ENCODE measurements at regions not wholly inside any gene's neighbourhood (a gene's known extent, or its start where the extent isn't known, plus 50 kb on each side); places are given as distances from the start of the nearest gene placed in this dataset.
"Not testable (repeated sequence)": the region's sequence is repeated elsewhere in the genome, so short reads cannot be mapped to it uniquely, and the experiment has no call there.

DNA sequence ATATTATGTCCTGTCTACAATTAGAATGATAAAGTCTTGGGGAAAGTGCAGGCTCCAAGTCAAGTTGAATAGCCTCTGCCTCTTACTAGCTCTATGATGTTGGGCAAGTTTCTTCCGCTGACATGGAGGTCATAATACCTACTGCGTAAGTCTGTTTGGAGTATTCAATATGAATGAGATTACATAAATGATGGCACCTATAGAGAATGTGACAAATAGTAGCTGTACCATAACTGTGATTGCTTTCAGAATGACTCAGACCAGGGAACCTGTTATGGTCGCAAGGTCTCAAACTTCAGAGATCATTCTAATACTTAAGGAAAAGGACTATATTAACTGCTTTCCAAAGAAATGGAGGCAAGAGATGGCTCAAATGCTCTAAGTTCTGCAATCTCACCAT is 94.0 kb upstream of the ABCA1 start:
- DNase-seq (ENCODE audit: low read depth) = no peak
- no peak overlapping the region for H3K4me3 ChIP-seq (ENCODE audit: low read depth, low read length)
- TF ChIP-seq, protein P1, sequence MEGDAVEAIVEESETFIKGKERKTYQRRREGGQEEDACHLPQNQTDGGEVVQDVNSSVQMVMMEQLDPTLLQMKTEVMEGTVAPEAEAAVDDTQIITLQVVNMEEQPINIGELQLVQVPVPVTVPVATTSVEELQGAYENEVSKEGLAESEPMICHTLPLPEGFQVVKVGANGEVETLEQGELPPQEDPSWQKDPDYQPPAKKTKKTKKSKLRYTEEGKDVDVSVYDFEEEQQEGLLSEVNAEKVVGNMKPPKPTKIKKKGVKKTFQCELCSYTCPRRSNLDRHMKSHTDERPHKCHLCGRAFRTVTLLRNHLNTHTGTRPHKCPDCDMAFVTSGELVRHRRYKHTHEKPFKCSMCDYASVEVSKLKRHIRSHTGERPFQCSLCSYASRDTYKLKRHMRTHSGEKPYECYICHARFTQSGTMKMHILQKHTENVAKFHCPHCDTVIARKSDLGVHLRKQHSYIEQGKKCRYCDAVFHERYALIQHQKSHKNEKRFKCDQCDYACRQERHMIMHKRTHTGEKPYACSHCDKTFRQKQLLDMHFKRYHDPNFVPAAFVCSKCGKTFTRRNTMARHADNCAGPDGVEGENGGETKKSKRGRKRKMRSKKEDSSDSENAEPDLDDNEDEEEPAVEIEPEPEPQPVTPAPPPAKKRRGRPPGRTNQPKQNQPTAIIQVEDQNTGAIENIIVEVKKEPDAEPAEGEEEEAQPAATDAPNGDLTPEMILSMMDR (IDR thresholded peaks at IDR 0.05; ENCODE audit: insufficient read depth, low read depth, low read length, missing control alignments) = no peak

DNA sequence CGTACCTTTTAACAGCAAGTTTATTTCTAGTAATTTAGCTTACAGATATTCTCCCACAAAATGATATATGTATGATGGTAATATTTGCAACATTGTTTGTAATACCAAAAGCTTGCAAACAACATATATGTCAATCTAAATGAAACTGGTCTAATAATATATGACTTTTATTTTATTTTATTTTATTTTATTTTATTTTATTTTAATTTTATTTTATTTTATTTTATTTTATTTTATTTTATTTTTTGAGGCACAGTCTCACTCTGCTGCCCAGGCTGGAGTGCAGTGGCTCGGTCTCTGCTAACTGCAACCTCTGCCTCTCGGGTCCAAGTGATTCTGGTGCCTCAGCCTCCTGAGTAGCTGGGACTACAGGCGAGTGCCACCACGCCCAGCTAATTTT is 94.6 kb upstream of the ABCA1 start:
- not testable (repeated sequence) for H3K4me3 ChIP-seq (ENCODE audit: low read depth, low read length); DNase-seq (ENCODE audit: low read depth)

- no peak for DNase-seq (ENCODE audit: low read depth)
- TF ChIP-seq, protein P1 (IDR thresholded peaks at IDR 0.05; ENCODE audit: insufficient read depth, low read depth, low read length, missing control alignments) = no peak
These were observed 95.8 kb upstream of the ABCA1 start for GRCh38 chr9:105023788-105024187.

DNA sequence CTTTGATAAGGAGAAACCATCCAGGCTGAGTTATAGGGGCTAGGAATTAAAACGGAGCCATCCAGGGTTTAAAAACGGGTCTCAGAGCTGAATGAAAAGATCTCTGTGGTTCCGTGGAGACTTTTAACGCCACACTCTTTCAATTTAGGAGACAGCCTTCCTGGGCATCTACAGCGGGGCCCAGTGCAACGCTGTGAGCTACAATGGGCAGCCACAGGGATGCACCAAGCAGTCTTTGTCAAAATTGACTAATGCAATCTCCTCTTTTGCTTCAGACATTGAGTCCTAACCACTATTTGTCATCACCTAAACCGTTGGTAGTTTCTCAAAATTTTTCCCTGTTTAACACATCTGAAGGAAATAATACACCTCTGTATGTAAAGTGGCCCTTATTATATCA is 96.6 kb upstream of the ABCA1 start:
- no peak for DNase-seq (ENCODE audit: low read depth)
- TF ChIP-seq, protein P1 (IDR thresholded peaks at IDR 0.05; ENCODE audit: insufficient read depth, low read depth, low read length, missing control alignments) = no peak
- no peak overlapping the region for H3K4me3 ChIP-seq (ENCODE audit: low read depth, low read length)

More at GRCh38 chr9:105023788-105024187, 95.8 kb upstream of the ABCA1 start:
- H3K4me3 ChIP-seq (ENCODE audit: low read depth, low read length) = no peak overlapping the region

DNA sequence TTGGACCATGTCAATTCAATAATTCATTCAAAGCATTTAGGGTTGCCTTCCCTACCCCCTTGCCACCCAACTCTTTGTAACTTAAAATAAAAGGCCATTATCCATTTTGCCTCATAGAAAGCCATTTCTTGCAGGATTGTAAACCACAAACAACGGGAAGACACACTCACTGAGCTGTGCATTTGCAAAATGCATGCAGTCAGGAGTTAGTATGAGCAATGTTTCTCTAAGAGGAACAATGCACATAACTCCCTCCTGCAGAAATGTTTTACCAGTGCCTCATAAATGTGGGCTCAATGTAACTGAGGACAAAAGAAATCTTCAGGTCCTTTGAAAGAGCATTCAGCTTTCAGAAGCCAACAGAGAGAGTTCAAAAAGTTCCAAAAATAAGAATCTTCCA is 98.5 kb upstream of the ABCA1 start:
- H3K4me3 ChIP-seq (ENCODE audit: low read depth, low read length) = no peak overlapping the region
- TF ChIP-seq, protein P1 (IDR thresholded peaks at IDR 0.05; ENCODE audit: insufficient read depth, low read depth, low read length, missing control alignments) = no peak
- no peak for DNase-seq (ENCODE audit: low read depth)

DNA sequence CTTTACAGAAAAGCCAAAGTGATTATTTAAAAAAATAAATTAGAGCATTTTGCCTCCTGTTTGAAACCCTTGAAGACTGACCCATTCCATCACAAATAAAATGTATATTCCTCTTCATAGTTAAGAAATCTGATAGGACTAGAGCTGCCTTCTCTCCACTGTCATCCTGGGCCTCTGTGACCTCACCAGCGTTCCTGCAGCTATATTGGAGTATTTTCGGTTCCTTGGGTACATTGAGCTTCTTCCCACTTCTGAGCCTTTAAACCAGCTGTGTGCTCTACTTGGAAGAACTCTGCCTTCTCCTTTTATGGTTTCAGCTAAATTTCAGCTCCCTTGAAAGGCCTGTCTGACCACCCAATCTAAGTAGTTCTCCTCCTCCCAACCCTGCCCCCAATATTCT is 99.1 kb upstream of the ABCA1 start:
- H3K4me3 ChIP-seq (ENCODE audit: low read depth, low read length) = no peak overlapping the region
- no peak for DNase-seq (ENCODE audit: low read depth)
- TF ChIP-seq, protein P1 (IDR thresholded peaks at IDR 0.05; ENCODE audit: insufficient read depth, low read depth, low read length, missing control alignments) = no peak

DNA sequence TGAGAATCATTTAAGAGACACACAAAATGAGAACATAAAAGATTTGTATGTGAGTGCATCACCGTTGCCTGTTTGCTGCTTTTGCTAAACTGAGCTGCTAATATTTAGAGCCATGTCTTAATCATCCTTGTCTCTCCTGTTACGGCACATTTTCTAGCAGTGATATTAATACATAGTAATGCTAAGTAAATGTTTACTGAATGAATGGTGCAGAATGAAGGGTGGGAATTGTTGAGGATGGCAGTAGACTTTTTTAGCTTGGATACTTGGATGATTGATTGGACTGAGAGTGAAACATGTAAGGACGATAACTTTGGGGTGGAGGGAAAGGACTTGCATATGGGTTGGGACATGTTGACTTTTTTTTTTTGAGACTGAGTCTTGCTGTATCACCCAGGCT is 102.3 kb upstream of the ABCA1 start:
- TF ChIP-seq, protein P1 (IDR thresholded peaks at IDR 0.05; ENCODE audit: insufficient read depth, low read depth, low read length, missing control alignments) = no peak
- no peak for DNase-seq (ENCODE audit: low read depth)
- no peak overlapping the region for H3K4me3 ChIP-seq (ENCODE audit: low read depth, low read length)

All from GM12865 (cell line).